Activated gamma-delta T cell treated with anti-CD3 and anti-CD28 coated beads, Interleukin-2, amount 50 U/mL, for 16 hours (primary cell): ENCODE measurements at regions not wholly inside any gene's neighbourhood (a gene's known extent, or its start where the extent isn't known, plus 50 kb on each side); places are given as distances from the start of the nearest gene placed in this dataset.

Experiments used
- DNase-seq: peaks from one replicate; pipeline ENCODE4 v3.0.0-alpha.2; 2020; ENCODE audit warnings: low read depth

- no peak for DNase-seq
Measured at GRCh38 chr2:16294791-16295190, 354.4 kb downstream of the MYCN start.

DNA sequence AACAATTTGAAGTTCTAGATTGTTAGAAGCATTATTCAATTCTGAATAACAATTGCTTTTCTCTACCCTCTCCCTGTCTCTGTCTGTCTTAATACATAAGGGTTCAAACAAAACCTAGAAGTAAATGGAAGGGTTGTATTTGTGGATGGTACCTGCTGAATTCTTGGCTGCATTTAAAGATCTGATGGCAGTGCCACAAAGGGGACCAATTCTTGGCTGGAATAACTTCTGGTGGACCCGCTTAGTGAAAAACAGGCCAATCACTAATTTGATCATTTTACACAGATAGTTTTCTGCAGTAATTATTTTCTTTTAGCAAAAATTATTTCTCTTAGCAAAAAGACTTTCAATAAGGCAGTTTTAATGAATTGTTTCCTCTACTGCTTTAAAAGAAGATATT is 353.5 kb downstream of the MYCN start:
- no peak for DNase-seq

DNA sequence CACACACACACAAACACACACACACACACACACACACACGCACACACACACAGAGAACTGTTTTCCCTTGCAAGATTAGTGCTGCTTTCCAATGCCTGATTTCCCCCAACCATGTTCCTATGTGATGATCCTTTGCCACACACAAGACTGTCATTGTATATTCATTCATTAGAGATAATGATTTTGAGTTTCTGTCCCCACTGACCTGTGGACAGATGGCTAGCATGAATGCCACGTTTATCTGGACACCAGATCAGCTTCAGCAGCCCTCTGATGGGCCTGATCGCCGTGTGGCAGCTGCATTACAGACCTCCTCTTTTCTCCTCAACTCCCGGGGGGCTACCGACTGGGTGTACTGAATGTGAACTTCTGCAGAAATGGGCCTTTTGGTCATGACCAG is 353.0 kb downstream of the MYCN start:
- no peak for DNase-seq

GRCh38 chr2:16291731-16292550 is 351.6 kb downstream of the MYCN start:
- DNase-seq, result no peak

DNA sequence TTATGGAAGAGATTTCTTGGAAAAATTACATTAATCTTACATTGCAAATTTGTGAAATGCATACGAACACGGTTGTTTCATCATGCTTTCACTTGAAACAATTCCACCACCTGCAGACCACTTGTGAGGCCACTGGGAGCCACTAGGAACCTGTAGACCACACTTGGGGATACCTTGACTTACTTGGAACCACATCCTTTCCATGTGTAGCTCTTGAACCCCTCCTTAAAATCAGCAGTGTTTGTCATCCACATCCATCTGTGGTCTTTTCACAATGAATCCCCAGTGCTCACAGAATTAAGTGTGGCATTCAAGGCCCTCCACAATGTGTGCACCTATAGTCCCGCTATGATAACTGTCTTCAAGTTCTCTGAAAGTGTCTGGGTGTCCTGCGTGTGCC is 350.9 kb downstream of the MYCN start:
- DNase-seq, result no peak

DNA sequence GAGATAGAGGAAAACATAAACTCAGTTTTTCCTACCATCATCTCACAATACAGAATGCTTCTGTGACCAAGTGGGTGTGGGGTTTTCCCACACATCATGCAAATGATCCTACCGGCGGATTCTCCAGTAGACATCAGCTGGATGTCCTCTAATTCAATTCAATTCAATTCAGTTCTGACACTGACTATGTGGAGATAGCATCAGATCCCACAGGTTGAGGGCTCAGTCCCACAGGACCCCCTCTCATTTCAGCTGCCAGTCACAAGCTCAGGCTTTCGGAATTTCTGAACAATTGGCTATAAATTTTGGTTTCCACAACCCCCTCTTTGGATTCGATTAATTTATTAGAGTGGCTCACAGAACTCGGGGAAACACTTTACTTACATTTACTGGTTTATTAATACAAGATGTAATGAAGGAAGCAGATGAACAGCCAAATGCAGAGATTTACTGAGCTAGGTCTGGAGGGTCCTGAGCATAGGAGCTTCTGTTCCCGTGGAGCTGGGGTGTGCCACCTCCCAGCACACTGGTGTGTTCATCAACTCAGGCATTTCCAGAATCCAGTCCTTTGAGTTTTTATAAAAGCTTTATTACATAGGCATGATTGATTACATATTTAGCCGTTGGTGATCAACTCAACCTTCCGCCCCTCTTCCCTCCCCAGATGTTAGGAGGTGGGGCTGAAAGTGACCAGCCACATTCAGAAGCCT is 350.1 kb downstream of the MYCN start:
- DNase-seq, result no peak

DNA sequence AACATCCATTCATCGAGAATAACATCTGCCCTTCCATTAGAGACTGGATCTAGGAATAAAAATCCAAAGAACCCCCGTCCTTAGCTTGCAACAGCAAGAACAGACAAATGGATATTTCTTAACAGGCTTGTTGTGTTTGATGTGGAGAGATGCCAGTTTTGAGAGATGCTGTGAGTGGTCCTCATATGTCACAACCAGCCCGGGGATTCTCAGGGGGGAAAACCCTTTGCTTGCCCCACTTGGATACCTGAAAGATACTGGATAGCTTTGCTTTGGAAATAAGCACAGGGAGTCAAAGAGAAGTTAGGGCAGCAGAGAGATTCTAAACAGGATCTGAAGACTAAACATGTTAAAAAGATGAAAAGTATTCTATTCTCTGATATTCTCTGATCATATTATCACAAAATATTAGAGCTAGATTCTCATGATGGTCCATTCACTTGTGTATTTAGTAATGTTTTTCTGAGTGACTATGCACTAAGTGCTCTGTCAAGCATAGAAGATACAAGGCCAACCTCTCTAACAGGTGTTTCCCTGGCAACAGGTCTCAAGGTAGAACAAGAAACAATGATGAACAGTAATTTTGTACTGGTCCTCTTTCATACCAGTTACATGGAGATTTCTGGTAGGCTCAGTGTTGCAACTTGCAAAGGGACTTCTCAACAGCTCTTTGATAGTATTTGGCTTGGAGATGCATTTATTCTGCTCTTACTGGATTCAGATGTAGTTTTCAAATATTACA is 348.2 kb downstream of the MYCN start:
- DNase-seq, result no peak

- no peak for DNase-seq
Measured at GRCh38 chr2:16287831-16288230, 347.5 kb downstream of the MYCN start.

DNA sequence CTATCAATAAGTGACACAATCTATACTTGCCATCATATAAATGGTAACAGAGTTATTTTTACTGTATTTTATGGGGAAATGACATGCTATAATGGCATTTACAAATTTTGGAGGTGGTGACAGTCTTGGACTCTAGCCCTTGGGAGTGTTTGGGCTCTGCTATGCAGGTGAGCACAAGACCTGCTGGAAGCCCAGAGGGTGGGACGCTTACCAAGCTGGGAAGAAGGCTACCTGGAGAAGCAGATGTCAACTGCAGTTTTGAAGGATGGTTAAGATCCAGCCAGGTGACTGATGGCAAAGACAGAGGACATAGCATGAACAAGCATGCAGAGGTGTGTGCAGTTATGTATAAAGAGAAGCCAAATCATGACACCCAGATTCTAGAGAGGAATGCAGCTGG is 346.9 kb downstream of the MYCN start:
- DNase-seq, result no peak

- no peak for DNase-seq
Measured at GRCh38 chr2:16285813-16286510, 345.6 kb downstream of the MYCN start.

- no peak for DNase-seq
Measured at GRCh38 chr2:16284941-16285625, 344.7 kb downstream of the MYCN start.

DNA sequence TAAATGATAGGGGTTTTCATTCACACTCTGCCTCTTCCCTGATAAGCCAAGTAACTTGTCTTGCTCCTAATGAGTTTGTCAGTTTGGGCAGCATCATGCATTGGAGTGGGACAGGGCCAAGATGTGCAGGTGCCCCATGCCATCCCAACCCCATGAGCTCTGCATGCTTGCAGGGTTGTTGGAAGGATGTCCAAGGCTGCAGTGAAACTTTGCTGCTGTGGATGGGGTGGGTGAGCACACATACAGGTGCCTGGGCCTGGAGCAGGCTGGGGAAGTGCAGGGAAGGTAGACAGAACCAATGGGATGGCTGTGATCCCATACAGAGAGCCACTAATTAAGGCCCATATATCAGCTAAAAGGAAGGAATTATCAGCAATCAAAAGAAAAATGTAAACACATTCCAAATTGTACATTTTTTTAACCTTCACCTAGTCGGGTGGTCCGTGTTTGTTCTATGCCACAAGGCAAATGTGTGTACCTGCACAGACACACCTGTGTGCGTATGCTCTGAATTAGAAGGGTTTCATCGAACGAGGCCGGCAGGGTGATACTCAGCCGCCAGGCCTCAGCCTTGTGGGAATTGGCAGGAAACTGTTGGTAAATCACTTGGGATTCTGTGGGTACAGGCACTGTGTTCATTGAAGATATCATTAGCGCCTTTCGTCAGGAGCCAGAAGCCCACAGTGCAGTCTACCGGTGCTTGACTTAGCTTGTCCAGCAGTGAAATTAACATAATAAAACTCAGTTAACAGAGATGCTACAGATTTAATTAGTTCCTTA is 342.9 kb downstream of the MYCN start:
- DNase-seq, result no peak

GRCh38 chr2:16282511-16282910 is 342.2 kb downstream of the MYCN start:
- no peak for DNase-seq

GRCh38 chr2:16281451-16282335 is 341.3 kb downstream of the MYCN start:
- no peak for DNase-seq

- no peak for DNase-seq
Measured at GRCh38 chr2:16280081-16280480, 339.7 kb downstream of the MYCN start.

DNA sequence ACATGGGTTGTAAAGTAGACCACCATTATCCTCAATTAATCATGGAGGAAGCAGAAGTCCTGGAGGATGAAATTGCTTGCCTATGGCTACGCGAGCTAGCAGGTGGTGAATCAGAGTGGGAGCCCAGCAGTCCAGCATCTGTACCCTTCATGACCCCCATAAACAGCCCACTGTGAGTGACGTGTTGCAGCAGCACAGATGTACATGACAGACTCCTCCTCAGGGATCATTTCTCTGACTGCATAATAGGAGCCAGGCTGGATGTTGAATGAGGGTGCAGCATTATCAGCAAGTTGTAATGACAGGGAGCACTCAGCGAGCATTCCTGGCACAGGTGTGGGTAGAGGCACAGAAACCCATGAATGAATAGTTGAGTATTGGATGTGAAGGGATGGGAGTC is 339.3 kb downstream of the MYCN start:
- DNase-seq, result no peak

GRCh38 chr2:16279201-16279570 is 338.8 kb downstream of the MYCN start:
- no peak for DNase-seq

DNA sequence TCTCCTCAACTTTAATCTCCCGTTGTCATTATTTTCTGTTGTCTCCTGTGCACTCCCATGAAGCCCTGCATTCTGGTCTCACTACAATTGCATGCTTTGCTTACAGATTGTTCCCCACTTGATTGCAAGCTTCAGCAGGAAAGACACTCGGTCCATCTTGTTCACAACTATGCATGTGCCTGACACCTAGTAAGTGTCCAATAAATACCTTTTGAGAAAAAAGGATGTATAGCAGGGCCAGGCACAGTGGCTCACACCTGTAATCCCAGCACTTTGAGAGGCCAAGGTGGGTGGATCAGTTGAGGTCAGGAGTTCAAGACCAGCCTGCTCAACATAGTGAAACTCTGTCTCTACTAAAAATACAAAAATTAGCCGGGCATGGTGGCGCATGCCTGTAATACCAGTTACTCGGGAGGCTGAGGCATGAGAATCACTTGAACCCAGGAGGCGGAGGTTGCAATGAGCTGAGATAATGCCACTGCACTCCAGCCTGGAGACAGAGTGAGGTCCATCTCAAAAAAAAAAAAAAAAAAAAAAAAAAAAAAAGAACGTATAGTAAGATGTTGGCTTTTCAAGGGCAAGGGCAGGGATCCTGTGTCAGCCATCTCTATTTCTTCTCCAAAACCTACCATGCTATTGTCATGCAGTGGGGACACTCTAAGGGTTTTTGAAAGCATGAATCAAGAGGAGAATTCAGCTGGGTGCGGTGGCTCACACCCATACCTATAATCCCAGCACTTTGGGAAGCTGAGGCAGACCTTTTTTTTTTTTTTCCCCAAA is 338.3 kb downstream of the MYCN start:
- no peak for DNase-seq

GRCh38 chr2:16277117-16277516 is 336.8 kb downstream of the MYCN start:
- DNase-seq, result no peak
